ENCODE measurements at regions not wholly inside any gene's neighbourhood (a gene's known extent, or its start where the extent isn't known, plus 50 kb on each side); places are given as distances from the start of the nearest gene placed in this dataset.

DNA sequence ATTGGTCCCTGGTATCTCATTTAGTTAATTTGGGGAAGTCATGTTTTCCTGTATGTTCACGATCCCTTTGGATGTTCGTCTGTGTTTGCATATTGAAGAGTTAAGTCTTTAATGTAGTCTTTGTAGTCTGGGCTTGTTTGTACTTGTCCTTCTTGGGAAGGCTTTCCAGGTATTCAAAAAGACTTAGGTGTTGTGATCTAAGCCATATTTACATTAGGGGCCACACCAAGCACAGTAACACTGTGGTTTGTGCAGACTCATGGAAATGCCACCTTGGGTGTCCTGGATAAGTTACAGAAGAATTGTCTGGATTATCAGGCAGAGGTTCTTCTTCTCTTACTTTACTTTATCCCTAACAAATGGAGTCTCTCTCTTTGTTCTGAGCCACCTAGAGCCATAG, 380.3 kb downstream of the CCER1 start:
- TF ChIP-seq, protein P1, sequence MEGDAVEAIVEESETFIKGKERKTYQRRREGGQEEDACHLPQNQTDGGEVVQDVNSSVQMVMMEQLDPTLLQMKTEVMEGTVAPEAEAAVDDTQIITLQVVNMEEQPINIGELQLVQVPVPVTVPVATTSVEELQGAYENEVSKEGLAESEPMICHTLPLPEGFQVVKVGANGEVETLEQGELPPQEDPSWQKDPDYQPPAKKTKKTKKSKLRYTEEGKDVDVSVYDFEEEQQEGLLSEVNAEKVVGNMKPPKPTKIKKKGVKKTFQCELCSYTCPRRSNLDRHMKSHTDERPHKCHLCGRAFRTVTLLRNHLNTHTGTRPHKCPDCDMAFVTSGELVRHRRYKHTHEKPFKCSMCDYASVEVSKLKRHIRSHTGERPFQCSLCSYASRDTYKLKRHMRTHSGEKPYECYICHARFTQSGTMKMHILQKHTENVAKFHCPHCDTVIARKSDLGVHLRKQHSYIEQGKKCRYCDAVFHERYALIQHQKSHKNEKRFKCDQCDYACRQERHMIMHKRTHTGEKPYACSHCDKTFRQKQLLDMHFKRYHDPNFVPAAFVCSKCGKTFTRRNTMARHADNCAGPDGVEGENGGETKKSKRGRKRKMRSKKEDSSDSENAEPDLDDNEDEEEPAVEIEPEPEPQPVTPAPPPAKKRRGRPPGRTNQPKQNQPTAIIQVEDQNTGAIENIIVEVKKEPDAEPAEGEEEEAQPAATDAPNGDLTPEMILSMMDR (IDR thresholded peaks at IDR 0.05; ENCODE audit: borderline replicate concordance, extremely low read depth, low read length, poor library complexity, severe bottlenecking): no peak
- no peak for TF ChIP-seq EZH2 (IDR thresholded peaks at IDR 0.05; ENCODE audit: borderline replicate concordance, low read depth, low read length, severe bottlenecking)
